ENCODE measurements at regions not wholly inside any gene's neighbourhood (a gene's known extent, or its start where the extent isn't known, plus 50 kb on each side); places are given as distances from the start of the nearest gene placed in this dataset.
"Not testable (repeated sequence)": the region's sequence is repeated elsewhere in the genome, so short reads cannot be mapped to it uniquely, and the experiment has no call there.

DNA sequence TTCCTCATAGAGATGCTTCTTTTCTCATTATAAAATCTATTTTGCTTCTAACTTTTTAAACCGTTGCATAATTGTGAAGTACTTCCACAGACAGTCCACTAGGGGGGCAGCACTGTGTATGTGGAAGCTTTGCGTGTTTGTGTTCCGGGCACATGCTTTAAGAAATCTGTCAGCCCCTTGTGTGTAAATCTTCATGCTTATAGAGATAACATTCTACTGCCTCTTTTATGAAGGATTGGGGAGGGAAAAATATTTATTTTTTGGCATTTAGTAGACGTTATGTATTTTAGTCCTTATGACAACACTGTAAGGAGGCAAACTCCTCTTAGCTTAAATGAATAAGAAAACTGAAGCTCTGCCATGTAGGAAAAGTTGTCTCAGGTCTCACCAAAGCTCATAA is 157.3 kb upstream of the PTGFR start:
- no peaks in the 10 kb centered on the region for H3K4me1 ChIP-seq (ENCODE audit: control extremely low read depth in 1 of 4, control insufficient read depth in 4 of 4, insufficient read depth in 4 of 4, low read length in 3 of 4)
- ChIA-PET CTCF (interaction anchor here (0.7 to 2.4 kb wide), 5 partner anchors 9 to 33 kb away, joined by 3 to 6 read pairs (median 3); no protein-coding TSS in a partner anchor), POLR2A (no interaction called here)
- H3K27me3 ChIP-seq (replicated peaks in 2 of 5; ENCODE audit: control insufficient read depth in 4 of 5, insufficient read depth in 5 of 5, low read length in 4 of 5): no peaks in the 10 kb centered on the region
- H3K27ac ChIP-seq (ENCODE audit: insufficient read depth in 1 of 2, low read depth in 1 of 2, low read length in 2 of 2, poor library complexity in 1 of 2, severe bottlenecking in 2 of 2): no peak overlapping the region
- no peaks in the 10 kb centered on the region for H3K9me3 ChIP-seq (ENCODE audit: control extremely low read depth in 1 of 5, control insufficient read depth in 4 of 5, insufficient read depth in 2 of 5, low read depth in 1 of 5, low read length in 4 of 5)
- no peaks in the 10 kb centered on the region for H3K36me3 ChIP-seq (ENCODE audit: control insufficient read depth in 4 of 4, insufficient read depth in 4 of 4, low read length in 3 of 4)
- WGBS (ENCODE audit: insufficient coverage): 30% methylated on average over 2 of the region's 4 CpGs
- DNase-seq: peak in 2 of 3 donors; percentile 40 to 55
- H3K4me3 ChIP-seq (ENCODE audit: control insufficient read depth in 1 of 7, extremely low read depth in 1 of 7, insufficient read depth in 4 of 7, low read depth in 2 of 7, low read length in 6 of 7): no peak overlapping the region

DNA sequence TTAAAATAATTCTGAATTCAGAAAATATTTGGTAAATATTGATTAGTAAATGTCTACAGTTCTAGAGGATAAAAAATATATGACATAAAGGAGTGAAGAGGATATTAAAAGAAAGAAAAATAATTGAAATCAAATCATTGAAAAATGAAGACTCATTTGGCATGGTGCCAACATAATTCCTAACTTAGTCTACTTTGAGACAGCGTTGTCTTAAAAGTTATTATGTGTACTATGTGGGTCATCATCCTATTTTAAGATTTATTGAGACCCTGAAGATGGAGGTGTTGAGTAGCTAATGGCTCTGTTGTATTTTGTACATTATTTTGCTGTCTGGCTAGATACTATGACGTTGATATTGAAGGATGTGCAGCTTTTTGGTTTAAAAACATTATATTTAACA is 156.7 kb upstream of the PTGFR start:
- DNase-seq: no peak
- POLR2A ChIA-PET: no interaction called here
- no peaks in the 10 kb centered on the region for H3K36me3 ChIP-seq (ENCODE audit: control insufficient read depth in 4 of 4, insufficient read depth in 4 of 4, low read length in 3 of 4)
- CTCF ChIA-PET: interaction anchor here (0.7 to 2.4 kb wide), 6 partner anchors 9 to 34 kb away, joined by 3 to 6 read pairs (median 4); no protein-coding TSS in a partner anchor
- H3K27me3 ChIP-seq (replicated peaks in 2 of 5; ENCODE audit: control insufficient read depth in 4 of 5, insufficient read depth in 5 of 5, low read length in 4 of 5): no peaks in the 10 kb centered on the region
- 100% methylated on average over 1 of the region's 2 CpGs for WGBS (ENCODE audit: insufficient coverage)
- no peaks in the 10 kb centered on the region for H3K9me3 ChIP-seq (ENCODE audit: control extremely low read depth in 1 of 5, control insufficient read depth in 4 of 5, insufficient read depth in 2 of 5, low read depth in 1 of 5, low read length in 4 of 5)
- no peak overlapping the region for H3K4me3 ChIP-seq (ENCODE audit: control insufficient read depth in 1 of 7, extremely low read depth in 1 of 7, insufficient read depth in 4 of 7, low read depth in 2 of 7, low read length in 6 of 7)
- H3K4me1 ChIP-seq (ENCODE audit: control extremely low read depth in 1 of 4, control insufficient read depth in 4 of 4, insufficient read depth in 4 of 4, low read length in 3 of 4): no peaks in the 10 kb centered on the region
- no peak overlapping the region for H3K27ac ChIP-seq (ENCODE audit: insufficient read depth in 1 of 2, low read depth in 1 of 2, low read length in 2 of 2, poor library complexity in 1 of 2, severe bottlenecking in 2 of 2)

DNA sequence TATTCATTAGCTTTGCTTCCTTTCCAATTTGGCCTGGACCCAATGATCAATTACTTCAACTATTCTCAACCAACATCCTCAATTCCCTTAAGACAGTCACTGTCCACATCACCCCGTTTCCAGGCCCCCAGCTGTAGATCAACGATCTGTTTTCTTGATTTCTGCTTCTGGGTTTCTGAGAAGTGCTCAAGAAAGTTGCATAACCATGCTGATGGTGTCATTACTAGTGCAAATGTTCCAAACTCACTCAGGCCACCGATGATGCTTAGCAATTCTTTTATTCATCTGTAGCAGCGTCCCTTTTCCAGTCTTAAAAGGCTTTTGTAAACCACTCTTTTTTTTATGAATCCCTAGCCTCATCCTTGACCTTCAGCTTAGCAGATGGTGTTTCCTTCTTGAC is 155.8 kb upstream of the PTGFR start:
- CTCF ChIA-PET: interaction anchor here (1.2 to 1.5 kb wide), 3 partner anchors 10 to 24 kb away, joined by 3 to 6 read pairs (median 4); no protein-coding TSS in a partner anchor
- no peaks in the 10 kb centered on the region for H3K27me3 ChIP-seq (replicated peaks in 2 of 5; ENCODE audit: control insufficient read depth in 4 of 5, insufficient read depth in 5 of 5, low read length in 4 of 5)
- WGBS (ENCODE audit: insufficient coverage): 76% methylated on average over 4 of the region's 4 CpGs

DNA sequence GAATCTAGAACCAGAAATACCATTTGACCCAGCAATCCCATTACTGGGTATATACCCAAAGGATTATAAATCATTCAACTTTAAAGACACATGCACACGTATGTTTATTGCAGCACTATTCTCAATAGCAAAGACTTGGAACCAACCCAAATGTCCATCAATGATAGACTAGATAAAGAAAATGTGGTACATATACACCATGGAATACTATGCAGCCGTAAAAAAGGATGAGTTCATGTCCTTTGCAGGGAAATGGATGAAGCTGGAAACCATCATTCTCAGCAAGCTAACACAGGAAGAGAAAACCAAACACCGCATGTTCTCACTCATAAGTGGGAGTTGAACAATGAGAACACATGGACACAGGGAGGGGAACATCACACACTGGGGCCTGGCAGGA is 154.0 kb upstream of the PTGFR start:
- H3K4me3 ChIP-seq (ENCODE audit: control insufficient read depth in 1 of 7, extremely low read depth in 1 of 7, insufficient read depth in 4 of 7, low read depth in 2 of 7, low read length in 6 of 7); H3K27ac ChIP-seq (ENCODE audit: insufficient read depth in 1 of 2, low read depth in 1 of 2, low read length in 2 of 2, poor library complexity in 1 of 2, severe bottlenecking in 2 of 2); H3K36me3 ChIP-seq (ENCODE audit: control insufficient read depth in 4 of 4, insufficient read depth in 4 of 4, low read length in 3 of 4); POLR2A ChIA-PET; CTCF ChIA-PET; DNase-seq; H3K27me3 ChIP-seq (replicated peaks in 2 of 5; ENCODE audit: control insufficient read depth in 4 of 5, insufficient read depth in 5 of 5, low read length in 4 of 5); H3K9me3 ChIP-seq (ENCODE audit: control extremely low read depth in 1 of 5, control insufficient read depth in 4 of 5, insufficient read depth in 2 of 5, low read depth in 1 of 5, low read length in 4 of 5); H3K4me1 ChIP-seq (ENCODE audit: control extremely low read depth in 1 of 4, control insufficient read depth in 4 of 4, insufficient read depth in 4 of 4, low read length in 3 of 4): not testable (repeated sequence)
- WGBS (ENCODE audit: insufficient coverage): no CpG with 5 or more reads among the region's 3 CpGs

More for the DNA sequence above, 155.8 kb upstream of the PTGFR start:
- POLR2A ChIA-PET: no interaction called here
- H3K27ac ChIP-seq (ENCODE audit: insufficient read depth in 1 of 2, low read depth in 1 of 2, low read length in 2 of 2, poor library complexity in 1 of 2, severe bottlenecking in 2 of 2): no peak overlapping the region
- H3K4me3 ChIP-seq (ENCODE audit: control insufficient read depth in 1 of 7, extremely low read depth in 1 of 7, insufficient read depth in 4 of 7, low read depth in 2 of 7, low read length in 6 of 7): no peak overlapping the region
- H3K36me3 ChIP-seq (ENCODE audit: control insufficient read depth in 4 of 4, insufficient read depth in 4 of 4, low read length in 3 of 4): no peaks in the 10 kb centered on the region
- DNase-seq: no peak
- H3K4me1 ChIP-seq (ENCODE audit: control extremely low read depth in 1 of 4, control insufficient read depth in 4 of 4, insufficient read depth in 4 of 4, low read length in 3 of 4): no peaks in the 10 kb centered on the region
- no peaks in the 10 kb centered on the region for H3K9me3 ChIP-seq (ENCODE audit: control extremely low read depth in 1 of 5, control insufficient read depth in 4 of 5, insufficient read depth in 2 of 5, low read depth in 1 of 5, low read length in 4 of 5)

DNA sequence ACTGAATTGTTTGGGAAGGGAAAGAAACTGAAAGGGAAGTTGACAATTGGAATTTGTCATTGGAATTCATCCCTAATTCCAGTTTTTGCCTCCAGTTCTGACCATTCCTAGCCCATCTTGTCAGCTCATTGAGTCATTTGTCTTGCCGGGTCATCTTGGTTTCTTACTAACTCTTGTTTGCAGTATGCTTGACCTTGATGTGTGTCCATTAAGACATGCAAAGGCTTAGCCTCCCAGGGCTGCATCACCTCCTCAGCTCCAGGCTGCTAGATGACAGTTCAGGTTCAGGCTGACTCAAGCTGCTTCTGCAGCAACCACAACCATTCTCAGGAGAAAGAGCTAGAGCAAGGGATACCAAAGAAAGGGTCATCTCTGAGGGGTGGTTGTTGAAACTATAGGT is 151.3 kb upstream of the PTGFR start:
- 100% methylated on average over 1 of the region's 1 CpG for WGBS (ENCODE audit: insufficient coverage)
- Histone ChIP-seq H3K4me3 (ENCODE audit: control insufficient read depth in 1 of 7, extremely low read depth in 1 of 7, insufficient read depth in 4 of 7, low read depth in 2 of 7, low read length in 6 of 7) (no peak overlapping the region), H3K36me3 (ENCODE audit: control insufficient read depth in 4 of 4, insufficient read depth in 4 of 4, low read length in 3 of 4) (no peaks in the 10 kb centered on the region), H3K27ac (ENCODE audit: insufficient read depth in 1 of 2, low read depth in 1 of 2, low read length in 2 of 2, poor library complexity in 1 of 2, severe bottlenecking in 2 of 2) (no peak overlapping the region), H3K27me3 (replicated peaks in 2 of 5; ENCODE audit: control insufficient read depth in 4 of 5, insufficient read depth in 5 of 5, low read length in 4 of 5) (no peaks in the 10 kb centered on the region), H3K9me3 (ENCODE audit: control extremely low read depth in 1 of 5, control insufficient read depth in 4 of 5, insufficient read depth in 2 of 5, low read depth in 1 of 5, low read length in 4 of 5) (no peaks in the 10 kb centered on the region), H3K4me1 (ENCODE audit: control extremely low read depth in 1 of 4, control insufficient read depth in 4 of 4, insufficient read depth in 4 of 4, low read length in 3 of 4) (no peaks in the 10 kb centered on the region)
- CTCF ChIA-PET: no interaction called here
- DNase-seq: no peak
- POLR2A ChIA-PET: no interaction called here

DNA sequence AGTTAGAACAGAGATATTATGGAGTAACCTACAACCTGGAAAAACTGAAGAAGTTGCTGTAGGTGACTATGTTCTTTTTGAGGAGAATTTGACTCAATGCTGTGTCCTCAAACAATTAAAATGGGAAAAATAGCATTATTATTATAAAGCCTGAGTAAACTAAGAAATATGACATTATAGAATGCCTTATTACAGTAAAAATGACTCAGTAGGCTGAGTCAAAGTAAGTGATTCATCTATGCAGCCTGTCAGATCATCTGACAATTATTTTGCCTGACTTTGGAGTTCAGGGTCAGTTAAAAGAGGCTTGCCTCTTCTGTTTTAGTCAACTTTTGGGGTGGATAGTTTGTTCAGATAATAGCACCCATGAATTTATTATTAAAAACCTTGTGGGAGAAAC is 150.8 kb upstream of the PTGFR start:
- ChIA-PET POLR2A (no interaction called here), CTCF (no interaction called here)
- no peak overlapping the region for H3K4me3 ChIP-seq (ENCODE audit: control insufficient read depth in 1 of 7, extremely low read depth in 1 of 7, insufficient read depth in 4 of 7, low read depth in 2 of 7, low read length in 6 of 7)
- no peak for DNase-seq
- H3K4me1 ChIP-seq (ENCODE audit: control extremely low read depth in 1 of 4, control insufficient read depth in 4 of 4, insufficient read depth in 4 of 4, low read length in 3 of 4): no peaks in the 10 kb centered on the region
- H3K9me3 ChIP-seq (ENCODE audit: control extremely low read depth in 1 of 5, control insufficient read depth in 4 of 5, insufficient read depth in 2 of 5, low read depth in 1 of 5, low read length in 4 of 5): no peaks in the 10 kb centered on the region
- no peaks in the 10 kb centered on the region for H3K27me3 ChIP-seq (replicated peaks in 2 of 5; ENCODE audit: control insufficient read depth in 4 of 5, insufficient read depth in 5 of 5, low read length in 4 of 5)
- no peaks in the 10 kb centered on the region for H3K36me3 ChIP-seq (ENCODE audit: control insufficient read depth in 4 of 4, insufficient read depth in 4 of 4, low read length in 3 of 4)
- H3K27ac ChIP-seq (ENCODE audit: insufficient read depth in 1 of 2, low read depth in 1 of 2, low read length in 2 of 2, poor library complexity in 1 of 2, severe bottlenecking in 2 of 2): no peak overlapping the region

DNA sequence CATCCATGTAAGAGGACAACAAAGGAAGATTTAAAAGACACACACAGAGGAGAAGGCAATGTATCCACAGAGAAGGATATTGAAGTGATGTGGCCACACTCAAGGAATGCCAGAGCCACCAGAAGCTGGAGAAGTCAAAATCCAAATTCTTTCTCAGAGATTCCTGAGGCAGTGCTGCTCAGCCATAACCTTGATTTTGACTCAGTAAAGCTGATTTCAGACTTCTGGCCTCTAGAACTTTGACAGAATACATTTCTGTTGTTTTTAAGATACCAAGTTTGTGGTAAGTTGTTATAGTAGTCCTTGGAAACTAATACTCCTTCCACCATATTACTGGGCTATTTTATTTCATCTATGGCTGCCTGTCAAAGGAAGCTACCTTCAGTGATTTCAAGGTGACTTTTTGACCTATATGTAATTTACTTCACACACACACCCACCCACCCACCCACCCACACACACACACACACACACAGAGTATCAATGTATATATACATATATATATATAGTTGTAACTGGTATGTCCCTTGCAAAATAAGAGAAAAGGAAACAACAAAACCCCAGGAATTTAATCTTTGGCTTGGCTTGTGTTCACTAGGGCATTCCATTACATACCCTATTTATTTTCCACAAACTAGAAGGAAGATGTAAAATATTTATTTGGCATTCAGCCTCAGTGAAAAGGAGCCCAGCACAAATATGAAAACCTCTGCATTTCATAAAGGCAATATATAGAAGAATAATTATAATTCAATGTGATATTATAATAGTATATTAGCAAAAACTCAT is 142.1 kb upstream of the PTGFR start:
- CTCF ChIA-PET: no interaction called here
- no peak for DNase-seq

More for the DNA sequence above, 142.1 kb upstream of the PTGFR start:
- no peaks in the 10 kb centered on the region for H3K9me3 ChIP-seq (ENCODE audit: control extremely low read depth in 1 of 5, control insufficient read depth in 4 of 5, insufficient read depth in 2 of 5, low read depth in 1 of 5, low read length in 4 of 5)
- no peaks in the 10 kb centered on the region for H3K27me3 ChIP-seq (replicated peaks in 2 of 5; ENCODE audit: control insufficient read depth in 4 of 5, insufficient read depth in 5 of 5, low read length in 4 of 5)
- POLR2A ChIA-PET: no interaction called here
- no peaks in the 10 kb centered on the region for H3K4me1 ChIP-seq (ENCODE audit: control extremely low read depth in 1 of 4, control insufficient read depth in 4 of 4, insufficient read depth in 4 of 4, low read length in 3 of 4)
- H3K27ac ChIP-seq (ENCODE audit: insufficient read depth in 1 of 2, low read depth in 1 of 2, low read length in 2 of 2, poor library complexity in 1 of 2, severe bottlenecking in 2 of 2): no peak overlapping the region
- no peak overlapping the region for H3K4me3 ChIP-seq (ENCODE audit: control insufficient read depth in 1 of 7, extremely low read depth in 1 of 7, insufficient read depth in 4 of 7, low read depth in 2 of 7, low read length in 6 of 7)
- H3K36me3 ChIP-seq (ENCODE audit: control insufficient read depth in 4 of 4, insufficient read depth in 4 of 4, low read length in 3 of 4): no peaks in the 10 kb centered on the region
